Sigmoid colon (tissue), 4 donors: ENCODE measurements at regions not wholly inside any gene's neighbourhood (a gene's known extent, or its start where the extent isn't known, plus 50 kb on each side); places are given as distances from the start of the nearest gene placed in this dataset.
"Not testable (repeated sequence)": the region's sequence is repeated elsewhere in the genome, so short reads cannot be mapped to it uniquely, and the experiment has no call there.

Experiments used
- CTCF ChIP-seq, 4 experiments: fragments of 450-650 bp in 3 of 4; fragments of 200-600 bp in 1 of 4; IDR thresholded peaks; one replicate each; pipeline ENCODE4 v1.5.1; 2016 to 2019; ENCODE audit warnings: antibody characterized with exemption in 4 of 4, mild to moderate bottlenecking in 3 of 4, moderate library complexity in 2 of 4
- POLR2A ChIP-seq, 2 donors: fragments of 450-650 bp; IDR thresholded peaks; one replicate each; pipeline ENCODE4 v1.6.1; 2016; ENCODE audit warnings: antibody characterized with exemption in 2 of 2, mild to moderate bottlenecking in 2 of 2, moderate library complexity in 2 of 2
- POLR2AphosphoS5 ChIP-seq, 4 donors: sonication (generic); formaldehyde crosslinking; IDR thresholded peaks; one replicate each; pipeline ENCODE4 v1.6.1; 2017; ENCODE audit warnings: antibody characterized with exemption in 4 of 4

- not testable (repeated sequence) for TF ChIP-seq CTCF, POLR2A, POLR2AphosphoS5 (IDR thresholded peaks at IDR 0.05)
Measured at GRCh38 chr6:27194453-27194852, 53.0 kb upstream of the PRSS16 start.
